Ramos (cell line): ENCODE measurements at regions not wholly inside any gene's neighbourhood (a gene's known extent, or its start where the extent isn't known, plus 50 kb on each side); places are given as distances from the start of the nearest gene placed in this dataset.
"Not testable (repeated sequence)": the region's sequence is repeated elsewhere in the genome, so short reads cannot be mapped to it uniquely, and the experiment has no call there.

Source experiments
- in situ Hi-C: fragments of 300-500 bp; cut with MboI; formaldehyde crosslinking; loops from one replicate; pipeline ENCODE4 v1.14.3; 2022; ENCODE audit warnings: low sequenced_read_pairs; ENCODE audit not compliant: unreplicated experiment

GRCh38 chr2:180842461-180842860 lies 137.9 kb upstream of the UBE2E3 start:
- in situ Hi-C loops: no loop called here

GRCh38 chr2:180840641-180841040 lies 139.8 kb upstream of the UBE2E3 start:
- in situ Hi-C loops: no loop called here

- in situ Hi-C loops: no loop called here
Observed at GRCh38 chr2:180829836-180830235, 150.6 kb upstream of the UBE2E3 start.

GRCh38 chr2:180829261-180829660 lies 151.1 kb upstream of the UBE2E3 start:
- in situ Hi-C loops: no loop called here

DNA sequence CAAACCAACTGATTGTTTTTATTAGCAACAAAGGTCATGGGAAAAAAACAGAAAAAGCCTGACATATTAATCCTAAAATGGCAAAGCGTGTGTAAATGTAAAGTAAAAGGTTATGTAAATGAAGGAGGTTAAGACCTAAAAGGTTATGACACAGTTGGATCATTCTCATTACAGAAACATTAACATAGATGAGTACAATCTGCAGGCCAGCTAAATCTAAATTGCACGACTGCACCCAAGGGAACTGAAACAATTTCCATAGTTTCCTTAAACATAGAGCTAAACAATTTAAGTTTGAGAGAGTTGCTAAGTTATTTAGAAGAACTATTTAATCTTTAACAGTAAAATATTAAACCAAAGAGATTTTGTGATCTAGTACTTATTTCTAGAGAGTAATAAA lies 151.6 kb upstream of the UBE2E3 start:
- in situ Hi-C loops: no loop called here

GRCh38 chr2:180823546-180824141 lies 156.8 kb upstream of the UBE2E3 start:
- in situ Hi-C loops: no loop called here

DNA sequence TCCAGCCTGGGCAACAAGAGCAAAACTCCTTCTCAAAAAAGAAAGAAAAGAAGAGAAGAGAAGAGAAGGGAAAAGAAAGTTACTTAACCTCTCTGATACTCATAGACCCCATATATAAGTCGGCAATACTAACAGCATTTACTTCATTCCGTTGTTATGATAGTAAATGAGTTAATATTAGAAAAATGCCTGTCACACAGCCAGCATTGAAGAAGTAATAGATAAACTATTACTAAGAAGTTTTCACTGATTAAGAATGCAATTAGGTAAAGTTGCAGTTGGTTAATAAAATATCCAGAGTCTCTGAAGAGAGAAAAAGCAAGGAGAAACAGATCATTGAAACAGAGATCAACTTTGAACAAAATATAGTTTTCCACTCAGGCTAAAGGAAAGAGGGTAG lies 161.3 kb upstream of the UBE2E3 start:
- in situ Hi-C loops: no loop called here

DNA sequence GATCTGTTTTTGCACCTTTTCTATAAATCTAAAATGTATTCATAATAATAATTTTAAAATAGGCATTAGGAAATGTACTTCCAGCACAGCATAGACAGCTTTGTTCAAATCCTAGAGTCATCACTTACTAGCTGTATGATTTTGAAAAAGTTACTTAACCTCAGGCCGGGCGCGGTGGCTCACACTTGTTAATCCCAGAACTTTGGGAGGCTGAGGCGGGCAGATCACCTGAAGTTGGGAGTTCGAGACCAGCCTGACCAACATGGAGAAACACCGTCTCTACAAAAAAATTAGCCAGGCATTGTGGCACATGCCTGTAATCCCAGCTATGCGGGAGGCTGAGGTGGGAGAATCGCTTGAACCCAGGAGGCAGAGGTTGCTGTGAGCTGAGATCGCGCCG lies 161.7 kb upstream of the UBE2E3 start:
- in situ Hi-C loops: not testable (repeated sequence)

GRCh38 chr2:180799141-180799540 lies 181.3 kb upstream of the UBE2E3 start:
- in situ Hi-C loops: no loop called here

DNA sequence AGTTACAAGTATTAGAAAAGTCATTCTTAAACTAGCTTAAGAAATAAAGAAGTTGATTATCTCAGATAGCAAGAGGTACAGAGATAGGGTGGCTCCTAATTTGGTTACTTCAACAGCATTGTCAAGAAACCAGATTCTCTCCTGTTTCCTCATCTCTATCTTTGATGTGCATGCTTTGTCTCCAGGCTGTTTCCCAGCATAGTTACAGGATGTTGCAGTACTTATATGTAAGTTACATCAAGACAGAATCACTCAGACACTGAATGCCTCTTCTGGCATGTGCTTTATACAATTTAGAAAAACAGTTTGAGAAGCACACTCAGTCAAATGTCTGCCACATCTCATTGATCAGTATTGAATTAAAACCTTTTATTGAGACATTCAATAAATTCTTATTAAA lies 189.5 kb upstream of the UBE2E3 start:
- in situ Hi-C loops: no loop called here

GRCh38 chr2:180787330-180787729 lies 193.1 kb upstream of the UBE2E3 start:
- in situ Hi-C loops: no loop called here

DNA sequence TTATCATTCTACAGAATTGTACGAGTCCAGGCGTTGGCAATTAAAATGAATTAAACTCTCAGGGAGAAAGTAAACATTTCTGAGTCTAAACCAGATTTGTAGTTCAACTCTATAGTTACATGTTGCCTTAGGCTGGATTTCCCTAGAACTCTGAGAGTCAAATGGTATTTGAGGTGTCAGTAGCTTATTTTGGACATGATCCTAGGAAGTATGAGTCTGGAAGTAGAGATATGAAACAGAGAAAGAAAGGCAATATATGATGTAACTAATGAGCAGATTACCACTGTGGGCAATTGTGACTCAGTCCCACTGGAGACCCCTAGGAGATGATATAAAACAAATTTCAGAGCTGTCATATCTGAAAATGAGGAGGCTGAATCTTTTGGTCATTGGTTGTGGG lies 199.1 kb upstream of the UBE2E3 start:
- in situ Hi-C loops: no loop called here

DNA sequence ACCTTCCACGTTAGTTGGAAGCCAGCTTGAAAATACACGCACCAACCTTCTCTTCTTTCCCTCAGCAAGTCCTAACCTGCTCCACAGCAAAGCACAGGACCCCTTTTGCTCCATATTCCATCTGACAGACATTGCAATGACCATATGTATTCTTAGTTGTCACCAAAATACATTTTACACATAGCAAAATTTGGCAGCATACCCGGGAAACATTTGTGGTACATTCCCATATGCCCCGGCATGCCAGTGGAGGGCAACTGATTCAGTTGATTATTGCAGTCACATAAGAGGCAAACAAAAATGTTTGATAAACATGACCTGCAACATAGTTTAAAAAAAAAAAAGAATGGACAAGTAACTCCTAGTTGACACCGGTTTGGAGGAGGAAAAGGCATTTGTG lies 202.1 kb upstream of the UBE2E3 start:
- in situ Hi-C loops: no loop called here

- in situ Hi-C loops: no loop called here
Observed at GRCh38 chr2:180776921-180777320, 203.5 kb upstream of the UBE2E3 start.

- in situ Hi-C loops: no loop called here
Observed at GRCh38 chr2:180775711-180776110, 204.7 kb upstream of the UBE2E3 start.

DNA sequence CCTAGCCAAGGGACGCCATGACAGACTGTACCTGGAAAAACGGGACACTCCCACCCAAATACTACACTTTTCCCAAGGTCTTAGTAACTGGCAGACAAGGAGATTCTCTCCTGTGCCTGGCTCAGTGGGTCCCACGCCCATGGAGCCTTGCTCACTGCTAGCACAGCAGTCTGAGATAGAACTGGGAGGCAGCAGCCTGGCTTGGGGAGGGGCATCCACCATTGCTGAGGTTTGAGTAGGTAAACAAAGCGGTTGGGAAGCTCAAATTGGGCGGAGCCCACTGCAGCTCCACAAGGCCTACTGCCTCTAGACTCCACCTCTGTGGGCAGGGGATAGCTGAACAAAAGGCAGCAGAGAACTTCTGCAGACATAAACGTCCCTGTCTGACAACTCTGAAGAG lies 215.1 kb upstream of the UBE2E3 start:
- in situ Hi-C loops: not testable (repeated sequence)

DNA sequence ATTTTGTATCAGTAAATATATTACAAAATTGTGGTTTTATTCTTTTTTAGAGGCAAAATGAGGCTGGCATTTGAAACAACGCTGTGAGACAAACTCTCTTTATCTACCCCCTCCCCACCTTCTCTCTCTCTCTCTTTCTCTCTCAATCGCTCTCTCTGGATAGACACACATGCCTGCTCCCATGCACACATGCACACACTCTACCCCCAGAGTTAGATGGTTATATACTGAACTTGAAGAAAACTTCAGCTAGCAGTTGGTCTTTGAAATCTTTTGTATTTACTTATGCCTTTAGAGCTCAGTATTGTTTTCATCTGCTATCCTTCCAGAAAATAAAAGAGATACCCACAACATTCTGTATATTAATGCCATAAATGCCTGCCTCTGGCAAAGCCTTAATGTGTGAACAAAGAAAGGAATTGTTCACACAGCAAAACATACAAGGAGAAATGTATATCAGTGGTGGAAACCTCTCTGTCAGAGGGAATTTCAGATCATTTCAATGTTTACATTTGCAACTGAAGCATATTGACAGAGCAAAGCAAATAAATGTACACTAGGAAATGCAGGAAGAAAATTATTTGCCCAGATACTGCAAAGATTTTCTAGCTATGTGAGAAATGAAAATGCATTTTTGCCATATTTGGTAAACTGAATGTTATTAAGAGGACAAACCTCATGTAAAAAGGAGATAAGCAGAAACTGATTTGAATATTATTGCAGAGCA lies 217.0 kb upstream of the UBE2E3 start:
- in situ Hi-C loops: no loop called here

DNA sequence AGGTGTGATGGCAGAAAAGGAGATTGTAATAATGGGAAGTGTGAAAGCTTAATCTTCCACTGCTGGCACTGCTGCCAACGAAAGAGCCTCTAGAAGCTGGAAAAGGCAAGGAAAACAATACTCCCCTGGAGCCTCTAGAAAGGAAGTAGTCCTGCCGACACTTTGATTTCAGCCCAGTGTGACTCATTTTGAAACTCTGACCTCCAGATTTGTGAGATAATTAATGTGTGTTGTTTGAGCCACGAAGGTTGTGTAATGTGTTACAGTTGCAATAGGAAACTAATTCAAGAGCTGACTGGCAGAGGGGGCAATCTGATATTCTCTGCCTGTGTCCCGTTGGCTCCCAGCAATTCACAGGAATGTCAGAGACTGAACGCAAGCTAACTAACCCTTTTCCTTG lies 219.2 kb upstream of the UBE2E3 start:
- in situ Hi-C loops: no loop called here

- in situ Hi-C loops: no loop called here
Observed at GRCh38 chr2:180759631-180760030, 220.8 kb upstream of the UBE2E3 start.

- in situ Hi-C loops: no loop called here
Observed at GRCh38 chr2:180753809-180754761, 226.3 kb upstream of the UBE2E3 start.

GRCh38 chr2:180751306-180751920 lies 229.0 kb upstream of the UBE2E3 start:
- in situ Hi-C loops: no loop called here
